IPS DF 4.7 (cell line): ENCODE measurements at regions not wholly inside any gene's neighbourhood (a gene's known extent, or its start where the extent isn't known, plus 50 kb on each side); places are given as distances from the start of the nearest gene placed in this dataset.
"Not testable (repeated sequence)": the region's sequence is repeated elsewhere in the genome, so short reads cannot be mapped to it uniquely, and the experiment has no call there.

Experiments
- DNase-seq: peaks from one replicate; pipeline ENCODE4 v3.0.0-alpha.2; 2013; ENCODE audit warnings: low spot score; ENCODE audit errors: extremely low read depth

DNA sequence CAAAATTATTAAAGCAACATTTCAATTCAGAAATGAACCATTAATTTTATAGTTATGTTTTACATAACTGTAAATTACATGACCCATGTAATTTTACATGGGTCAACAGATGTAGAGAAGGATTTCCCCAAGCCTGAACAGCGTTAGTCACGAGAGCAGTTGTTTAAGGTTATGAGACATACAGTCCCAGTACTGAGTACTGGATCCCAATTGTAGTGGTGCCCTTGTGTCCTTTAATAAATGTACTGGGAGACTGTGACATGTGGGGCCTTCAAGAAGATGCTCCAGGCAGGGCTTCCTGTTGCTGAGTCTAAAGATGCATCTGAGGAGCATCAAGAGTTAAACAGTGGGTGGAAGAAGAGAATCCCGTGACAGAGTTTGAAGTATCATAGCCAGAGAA, 125.5 kb upstream of the ZNF462 start:
- no peak for DNase-seq

DNA sequence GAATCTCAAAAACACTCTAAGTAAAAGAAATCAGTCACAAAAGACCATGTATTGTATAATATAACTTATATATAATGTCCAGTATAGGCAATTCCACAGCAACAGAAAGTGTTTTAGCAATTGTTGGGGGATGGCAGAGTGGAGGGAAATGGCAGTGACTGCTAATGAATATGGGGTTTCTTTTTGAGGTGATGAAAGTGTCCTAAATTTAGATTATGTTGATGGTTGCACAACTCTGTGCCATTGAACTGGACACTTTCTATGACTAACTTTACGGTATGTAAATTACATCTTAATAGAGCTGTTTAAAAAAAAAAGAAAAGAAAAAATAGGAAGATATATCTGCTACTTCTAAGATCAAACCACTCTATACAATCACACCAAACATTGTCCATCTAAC, 124.9 kb upstream of the ZNF462 start:
- DNase-seq = no peak

DNA sequence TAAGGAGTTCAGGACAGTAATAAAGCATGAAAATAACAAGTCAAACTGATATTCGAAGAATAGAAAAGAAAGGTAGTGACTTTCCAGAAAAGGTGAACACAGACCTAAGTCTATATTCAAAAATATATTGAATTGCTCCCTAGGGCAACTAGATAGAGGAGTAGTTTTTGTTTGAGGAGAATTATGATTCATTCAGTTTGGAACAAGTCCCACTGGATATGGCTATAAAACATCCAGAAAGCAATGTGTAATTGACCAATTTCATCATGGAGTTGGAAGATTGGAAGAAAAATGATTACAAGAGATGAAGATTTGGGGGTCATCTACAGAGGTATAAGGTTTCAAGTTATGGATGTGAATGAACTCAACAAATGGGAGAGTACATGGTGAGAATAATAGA, 117.5 kb upstream of the ZNF462 start:
- no peak for DNase-seq

DNA sequence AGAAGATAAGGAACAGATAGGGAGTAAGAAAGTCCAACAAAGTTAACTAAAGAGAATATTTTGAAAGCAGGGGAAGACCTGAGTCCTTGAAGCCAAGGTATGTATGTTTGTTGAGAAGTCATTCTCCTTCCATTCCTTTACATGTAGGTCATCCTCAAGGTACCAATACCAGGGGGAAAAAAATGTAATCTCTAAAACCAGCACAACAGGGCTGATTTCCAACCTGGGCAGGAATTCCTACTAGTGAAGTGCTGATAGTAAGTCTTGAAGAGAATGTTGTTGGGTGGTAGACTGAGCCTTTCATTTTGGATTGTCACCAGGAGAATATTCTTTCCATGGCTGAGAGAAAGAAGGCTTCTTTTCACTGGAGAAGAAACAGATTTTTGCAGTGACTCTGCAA, 117.1 kb upstream of the ZNF462 start:
- DNase-seq = no peak

DNA sequence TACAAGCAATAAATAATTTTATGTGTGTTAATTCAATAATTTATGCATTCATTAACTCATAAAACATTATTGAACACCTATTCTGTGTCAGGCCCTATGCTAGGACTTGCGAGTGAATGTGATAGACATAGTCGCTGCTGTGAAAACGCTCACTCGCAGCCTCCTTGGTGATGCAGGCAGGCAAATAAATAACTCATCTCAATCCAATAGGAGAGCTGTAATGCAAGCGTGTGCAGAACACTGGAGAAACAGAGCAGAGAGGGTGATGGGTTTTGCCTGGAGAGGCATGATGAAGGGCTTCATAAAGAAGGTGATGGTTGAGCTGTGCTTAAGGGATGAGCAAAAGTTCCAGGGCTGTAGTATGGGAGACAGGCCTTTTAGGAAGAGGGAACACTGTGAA, 111.3 kb upstream of the ZNF462 start:
- DNase-seq = no peak

DNA sequence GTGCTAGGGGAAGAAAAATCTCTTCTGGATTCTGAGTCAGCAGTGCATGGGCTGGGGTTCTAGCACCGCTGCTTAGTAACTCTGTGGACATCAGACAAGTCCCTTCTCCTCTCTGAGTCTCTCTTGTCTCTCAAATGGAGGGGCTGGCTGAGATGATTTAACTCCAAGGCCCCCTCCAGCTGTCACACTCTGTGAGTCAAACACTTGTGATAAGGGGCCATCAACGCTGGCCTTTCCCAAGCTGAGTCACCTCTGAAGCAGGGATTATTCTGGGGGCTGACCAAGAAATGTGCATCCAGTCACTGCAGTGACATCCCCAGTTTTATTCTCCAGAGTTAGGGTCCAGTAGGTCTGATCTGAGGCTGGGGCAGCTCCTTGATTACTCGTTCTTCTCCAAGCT, 110.4 kb upstream of the ZNF462 start:
- no peak for DNase-seq

DNA sequence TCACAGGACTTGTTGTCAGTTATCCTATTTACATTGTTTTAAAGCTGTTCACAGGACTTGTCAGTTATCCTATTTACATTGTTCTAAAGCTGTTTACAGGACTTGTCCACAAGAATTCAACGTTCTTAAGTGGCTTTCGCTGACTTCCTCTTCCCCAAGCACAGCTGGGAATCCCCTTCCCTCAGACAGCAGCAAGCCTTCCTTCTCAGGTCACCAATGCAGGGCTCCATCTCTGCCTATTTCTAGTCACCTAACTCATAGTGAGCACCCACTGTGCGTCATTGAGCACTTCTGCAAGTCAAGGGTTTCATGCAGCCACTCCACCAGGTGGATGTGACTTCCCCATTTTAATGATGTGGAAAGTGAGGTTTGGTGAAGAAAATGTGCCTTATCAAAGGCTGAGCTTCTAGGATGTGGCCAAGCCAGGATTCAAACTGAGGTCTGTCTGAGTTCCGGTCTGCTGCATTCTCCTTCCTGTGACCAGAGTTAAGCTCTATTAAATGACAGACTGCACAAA, 109.8 kb upstream of the ZNF462 start:
- no peak for DNase-seq

DNA sequence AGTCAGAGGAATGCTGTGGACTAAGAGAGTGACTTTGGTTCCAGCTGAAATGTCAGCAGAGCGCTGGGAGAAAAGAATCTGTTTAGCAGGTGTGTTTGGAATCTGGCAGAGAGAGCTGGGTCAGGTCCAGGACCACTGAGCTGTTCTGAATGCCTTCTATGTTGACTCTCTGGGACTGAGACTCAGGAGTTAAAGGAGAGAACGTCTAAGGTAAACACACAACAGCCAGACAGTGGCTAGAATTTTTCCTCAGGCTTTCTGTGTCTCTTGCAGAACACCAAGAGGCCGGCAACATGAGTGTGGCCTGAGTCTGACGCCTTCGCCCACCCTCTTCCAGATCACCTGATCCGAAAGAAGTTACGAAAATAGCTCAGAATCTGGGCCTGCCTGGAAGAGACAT, 107.2 kb upstream of the ZNF462 start:
- DNase-seq = no peak

DNA sequence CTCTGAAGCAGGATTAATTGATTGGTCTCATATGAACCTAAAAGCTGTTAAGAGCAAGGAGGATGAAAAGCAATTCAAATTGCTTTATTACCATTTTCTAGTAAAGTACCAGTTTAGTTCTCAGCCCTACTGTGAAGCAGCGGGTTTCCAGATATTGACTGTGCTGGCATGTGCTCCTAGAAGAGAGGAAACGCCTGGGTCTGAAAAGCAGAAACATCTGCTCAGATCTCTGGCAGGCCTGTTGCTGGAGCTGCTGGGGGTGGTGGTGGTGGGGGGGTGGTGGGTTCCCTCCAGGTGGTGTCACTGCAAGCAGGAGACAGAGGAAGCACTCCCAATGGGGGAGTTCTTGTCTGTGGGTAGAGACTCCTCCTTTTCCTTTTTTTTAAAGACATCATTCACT, 105.5 kb upstream of the ZNF462 start:
- DNase-seq = no peak

DNA sequence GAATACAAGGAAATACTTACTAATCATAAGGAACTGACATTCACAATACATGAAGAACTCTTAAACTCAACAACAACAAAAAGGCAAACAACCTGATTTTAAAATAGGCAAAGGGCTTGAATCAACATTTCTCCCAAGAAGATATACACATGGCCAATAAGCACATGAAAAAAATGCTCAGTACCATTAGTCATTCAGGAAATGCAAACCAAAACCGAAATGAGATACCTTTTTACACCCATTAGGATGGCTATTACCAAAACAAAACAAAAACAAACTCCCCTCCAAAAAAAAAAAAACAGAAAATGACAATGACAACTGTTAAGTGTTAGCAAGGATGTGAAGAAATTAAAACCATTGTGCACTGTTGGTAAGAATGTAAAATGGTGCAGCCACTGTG, 104.1 kb upstream of the ZNF462 start:
- DNase-seq = no peak

DNA sequence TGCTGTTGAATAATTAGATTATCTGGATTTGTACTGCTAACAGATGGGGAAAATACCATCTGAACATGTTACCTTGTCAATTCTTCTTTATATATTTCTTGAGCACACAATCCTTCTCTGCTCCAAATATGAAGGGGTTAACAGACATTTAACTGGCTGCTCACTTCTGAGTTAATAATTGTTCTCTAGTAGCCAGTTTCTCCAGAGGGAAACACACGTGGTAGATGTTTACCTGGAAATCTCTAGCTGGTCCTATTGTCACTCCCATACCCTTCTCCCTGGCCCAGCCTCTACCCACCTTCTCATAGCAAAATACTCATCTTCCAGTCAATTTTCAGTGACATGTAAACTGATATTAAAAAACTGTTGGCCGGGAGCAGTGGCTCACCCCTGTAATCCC, 101.5 kb upstream of the ZNF462 start:
- no peak for DNase-seq

DNA sequence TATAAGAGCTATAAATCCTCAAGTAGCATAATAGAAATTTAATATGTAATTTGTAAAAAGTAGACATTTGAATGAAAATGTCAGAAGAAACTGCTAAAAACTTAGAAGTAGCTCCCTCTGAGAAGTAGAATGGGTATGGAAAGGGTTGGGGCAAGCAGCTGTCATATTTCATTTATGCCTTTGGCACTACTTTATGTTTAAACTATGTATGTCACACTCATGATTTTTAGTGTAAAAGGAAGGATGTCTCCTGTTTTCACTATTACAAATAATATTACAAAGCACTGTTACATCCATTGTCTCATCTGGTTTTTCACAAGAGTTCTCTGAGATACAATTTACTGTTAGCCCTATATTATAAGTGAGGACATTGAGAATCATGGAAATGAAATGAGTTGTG, 96.3 kb upstream of the ZNF462 start:
- DNase-seq = no peak

DNA sequence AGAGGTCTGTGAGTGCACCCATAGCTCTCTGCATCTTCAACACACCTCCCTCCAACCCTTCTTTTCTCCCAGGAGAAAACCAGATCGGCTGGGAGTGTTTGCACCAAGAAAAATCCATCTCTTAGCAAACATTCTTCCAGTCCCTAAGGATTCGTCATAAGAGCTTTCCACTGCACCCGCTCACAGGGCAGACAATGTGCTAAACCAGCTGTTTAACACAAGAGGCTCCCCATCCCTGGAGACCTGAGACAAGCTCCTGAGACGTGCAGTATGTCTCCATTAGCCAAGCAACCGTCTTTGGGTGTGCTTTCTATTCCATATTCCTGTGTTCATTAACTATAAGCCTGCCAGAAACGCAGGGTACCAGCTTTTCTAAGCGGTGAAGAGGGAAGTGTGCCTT, 93.6 kb upstream of the ZNF462 start:
- no peak for DNase-seq

DNA sequence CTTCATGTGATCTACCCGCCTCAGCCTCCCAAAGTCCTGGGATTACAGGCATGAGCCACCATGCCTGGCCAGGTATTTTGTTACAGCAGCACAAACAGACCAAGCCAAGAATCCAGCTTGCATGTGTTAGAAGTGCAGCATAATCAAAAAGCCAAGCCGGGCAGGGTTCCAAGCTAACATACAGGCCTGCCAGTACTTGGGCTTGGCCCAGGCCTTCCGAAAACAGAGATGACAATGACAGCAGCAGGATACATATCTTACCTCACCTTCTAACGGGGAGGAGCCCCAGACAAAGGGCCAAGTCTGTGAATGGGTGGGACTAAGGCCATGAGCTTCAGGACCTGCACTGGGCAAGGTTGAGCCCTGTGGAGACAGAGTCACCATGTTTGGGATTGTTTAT, 91.4 kb upstream of the ZNF462 start:
- no peak for DNase-seq

DNA sequence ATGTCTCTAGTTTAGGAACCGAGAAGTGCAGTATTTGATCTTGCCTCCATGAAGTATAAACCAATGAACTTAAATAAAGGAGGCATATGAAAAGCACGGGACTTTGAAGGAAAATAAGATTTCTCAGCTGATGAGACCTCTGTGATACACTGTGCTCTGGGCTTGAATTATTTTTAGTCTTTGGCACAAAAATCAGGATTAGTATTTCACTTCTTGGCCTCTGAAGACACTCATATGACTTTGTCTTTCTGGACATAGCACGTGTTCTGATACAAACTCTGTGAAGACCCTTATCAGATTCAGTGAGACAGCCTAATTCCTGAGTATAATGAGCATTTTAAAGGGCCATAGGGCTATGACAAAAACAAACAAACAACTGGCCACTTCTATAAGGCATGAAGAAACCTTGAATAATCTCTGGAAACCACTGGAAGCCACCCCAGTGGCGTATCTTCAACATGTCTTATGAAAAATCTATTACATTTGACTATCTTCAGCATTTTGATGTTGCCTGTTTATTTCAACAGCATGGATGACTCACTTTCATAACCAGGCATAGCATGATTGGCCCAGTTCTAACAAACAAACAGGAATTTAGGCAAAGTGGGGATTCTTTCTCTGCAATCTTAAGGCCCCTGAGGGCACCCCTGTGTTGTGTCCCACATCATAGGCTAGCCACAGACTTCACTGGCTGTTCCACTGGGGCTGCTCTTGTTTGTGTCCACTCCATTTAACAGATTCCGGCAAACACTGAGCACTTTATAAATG, 90.3 kb upstream of the ZNF462 start:
- no peak for DNase-seq

DNA sequence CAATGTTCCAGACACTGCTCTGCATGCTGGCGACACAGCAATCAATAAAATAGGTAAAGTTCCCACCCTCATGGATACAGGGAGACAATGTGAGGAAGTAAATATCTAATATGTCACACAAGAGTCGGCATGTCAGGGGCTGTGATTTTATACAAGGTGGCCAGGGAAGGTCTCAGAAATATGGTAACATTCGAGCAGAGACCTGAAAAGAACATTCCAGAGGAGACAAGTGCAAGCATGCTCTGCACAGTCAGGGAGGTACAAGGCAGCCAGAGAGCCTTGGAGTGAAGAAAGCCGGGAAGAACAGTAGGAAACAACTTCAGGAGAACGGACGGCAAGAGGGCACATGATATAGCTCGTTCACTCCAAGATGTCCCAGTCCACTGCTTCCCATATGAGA, 89.2 kb upstream of the ZNF462 start:
- DNase-seq = no peak

DNA sequence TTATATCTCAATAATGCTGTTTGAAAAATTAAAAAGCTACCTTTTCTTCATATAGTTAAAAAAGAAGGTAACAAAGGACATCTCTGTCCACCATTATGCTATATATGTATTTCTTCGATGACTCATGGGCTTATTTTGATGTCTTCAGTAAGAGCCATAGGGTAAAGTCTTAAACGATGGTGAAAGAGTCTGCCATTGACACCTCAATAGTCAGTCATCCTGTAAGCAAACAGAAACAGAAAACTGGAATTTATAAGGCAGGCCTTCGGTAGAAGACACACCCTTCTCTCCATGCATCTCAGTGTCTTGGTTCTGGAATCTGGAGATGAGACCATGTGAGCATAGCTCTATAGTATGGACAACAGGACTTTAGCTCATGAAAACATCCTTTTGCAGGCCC, 87.0 kb upstream of the ZNF462 start:
- DNase-seq = no peak

DNA sequence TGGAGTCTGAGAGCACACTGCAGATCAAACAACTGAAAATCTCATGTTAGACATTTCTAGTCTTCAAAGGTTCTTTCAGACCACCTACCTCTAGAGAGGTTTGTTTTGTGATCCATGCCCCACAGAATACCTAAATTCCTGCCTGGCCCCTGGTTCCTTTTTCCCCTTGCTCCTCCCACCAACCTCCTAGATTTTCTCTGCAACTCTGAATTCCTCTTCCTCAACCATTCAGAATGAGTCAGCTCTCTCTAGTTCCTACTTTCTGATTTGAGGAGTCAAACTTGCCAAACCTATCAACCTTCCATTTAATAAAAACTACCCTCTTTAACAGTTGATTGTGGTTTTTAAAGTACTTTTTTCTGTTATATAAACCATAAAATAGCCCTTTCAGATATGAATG, 83.2 kb upstream of the ZNF462 start:
- DNase-seq = no peak

DNA sequence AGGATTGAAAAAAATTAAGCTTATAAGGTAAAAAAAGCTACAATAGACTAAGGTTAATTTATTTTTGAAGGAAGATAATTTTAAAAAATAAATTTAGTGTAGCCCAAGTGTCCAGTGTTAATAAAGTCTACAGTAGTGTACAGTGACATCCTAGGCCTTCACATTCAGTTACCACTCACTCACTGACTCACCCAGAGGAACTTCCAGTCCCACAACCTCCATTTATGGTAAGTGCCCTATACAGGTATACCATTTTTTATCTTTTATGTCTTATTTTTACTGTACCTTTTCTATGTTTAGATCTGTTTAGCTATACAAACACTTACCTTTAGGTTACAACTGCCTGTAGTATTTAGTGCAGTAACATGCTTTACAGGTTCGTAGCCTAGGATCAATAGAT, 79.8 kb upstream of the ZNF462 start:
- no peak for DNase-seq

DNA sequence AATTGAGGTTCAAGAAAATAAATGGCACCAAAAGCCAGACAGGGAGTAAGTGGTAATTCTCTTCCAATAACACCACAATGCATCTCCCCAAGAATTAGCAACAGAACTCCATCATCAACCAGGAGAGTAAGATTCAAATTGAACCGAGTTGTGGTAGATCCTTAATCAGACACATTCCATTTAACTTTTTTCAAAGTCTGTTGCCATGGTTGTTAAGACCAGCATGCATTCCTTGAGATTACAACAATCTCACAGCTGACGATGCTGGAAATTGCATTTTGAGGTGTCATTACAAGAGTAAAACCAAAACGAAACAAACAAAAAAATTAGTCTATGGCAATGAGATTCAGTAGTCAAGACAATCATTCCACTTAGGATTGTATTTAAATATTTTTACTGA, 78.9 kb upstream of the ZNF462 start:
- DNase-seq = no peak

DNA sequence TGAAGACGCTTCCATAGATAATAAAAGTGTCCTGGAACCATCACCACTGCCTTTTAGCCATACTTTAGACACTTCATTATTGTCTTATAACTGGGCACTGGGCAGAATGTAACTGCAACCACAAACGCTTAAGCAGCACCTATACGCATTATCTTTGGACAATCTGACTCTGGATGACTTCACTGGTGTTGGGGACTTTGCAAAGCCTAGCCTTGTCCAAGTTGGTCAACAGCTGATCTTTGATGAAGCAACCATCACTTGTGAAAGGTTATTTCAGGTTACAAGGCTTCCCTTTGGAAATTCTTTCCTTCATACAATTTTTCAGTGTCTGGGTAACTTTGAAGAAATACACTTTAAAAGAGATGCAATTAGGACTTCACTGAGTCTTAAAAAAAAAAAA, 77.8 kb upstream of the ZNF462 start:
- DNase-seq = no peak

DNA sequence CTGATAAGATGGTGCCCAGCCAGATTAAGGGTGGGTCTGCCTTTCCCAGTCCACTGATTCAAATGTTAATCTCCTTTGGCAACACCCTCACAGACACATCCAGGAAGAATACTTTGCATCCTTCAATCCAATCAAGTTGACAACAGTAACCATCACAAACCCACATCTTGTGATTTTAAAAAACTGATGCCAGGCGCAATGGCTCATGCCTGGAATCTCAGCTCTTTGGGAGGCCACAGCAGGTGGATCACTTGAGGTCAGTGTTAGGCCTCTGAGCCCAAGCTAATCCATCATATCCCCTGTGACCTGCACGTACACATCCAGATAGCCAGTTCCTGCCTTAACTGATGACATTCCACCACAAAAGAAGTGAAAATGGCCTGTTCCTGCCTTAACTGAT, 74.9 kb upstream of the ZNF462 start:
- not testable (repeated sequence) for DNase-seq

DNA sequence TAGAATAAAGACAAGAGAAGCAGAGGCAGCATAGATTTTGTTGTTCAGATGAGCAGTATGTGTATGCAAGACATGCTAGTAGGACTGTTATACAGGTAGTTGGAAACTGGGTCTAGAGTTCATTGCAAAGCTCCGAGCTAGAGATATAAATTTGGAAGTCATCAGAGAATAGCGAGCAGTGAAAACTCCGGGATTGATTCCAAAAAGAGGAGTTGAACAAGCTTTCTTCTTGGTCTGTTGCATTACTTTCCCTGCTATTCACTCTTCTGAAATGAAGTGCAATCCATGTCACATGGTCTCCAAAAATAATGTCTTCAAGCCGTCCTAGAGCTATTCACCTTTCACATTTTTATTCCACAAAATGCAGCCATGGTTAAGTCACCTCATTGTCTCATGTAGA, 67.9 kb upstream of the ZNF462 start:
- DNase-seq = no peak

DNA sequence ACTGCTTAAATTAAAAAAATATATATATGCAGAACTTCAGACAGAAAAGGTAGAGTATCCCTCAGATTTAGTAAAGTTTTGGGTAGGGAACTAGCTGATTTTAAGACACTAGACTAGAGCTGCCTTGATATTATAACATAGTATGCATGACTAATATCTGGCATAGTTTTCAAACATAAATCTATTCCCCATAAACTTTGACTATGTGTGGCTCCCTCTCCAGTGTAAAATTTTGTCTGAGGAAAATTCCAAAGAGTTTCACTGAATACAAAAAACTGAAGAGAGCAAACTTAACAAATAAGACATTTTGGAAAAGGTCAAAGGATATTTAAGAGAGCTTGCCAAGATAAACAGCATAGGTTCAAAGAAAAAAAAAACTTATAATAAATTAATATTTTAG, 66.2 kb upstream of the ZNF462 start:
- DNase-seq = no peak
